VCaP (cell line): ENCODE measurements at regions not wholly inside any gene's neighbourhood (a gene's known extent, or its start where the extent isn't known, plus 50 kb on each side); places are given as distances from the start of the nearest gene placed in this dataset.
A peak's percentile ranks its signal among the peaks of the same experiment; 100 is the strongest.

ENCODE experiments used
- H3K27ac ChIP-seq: fragments of 450-650 bp; 2 replicates; pipeline ENCODE4 v1.5.1; 2017
- TF ChIP-seq, protein P1 (sequence below): fragments of 450-650 bp; conservative IDR thresholded peaks from 2 replicates; pipeline ENCODE4 v1.5.1; 2017; ENCODE audit warnings: mild to moderate bottlenecking, moderate library complexity

DNA sequence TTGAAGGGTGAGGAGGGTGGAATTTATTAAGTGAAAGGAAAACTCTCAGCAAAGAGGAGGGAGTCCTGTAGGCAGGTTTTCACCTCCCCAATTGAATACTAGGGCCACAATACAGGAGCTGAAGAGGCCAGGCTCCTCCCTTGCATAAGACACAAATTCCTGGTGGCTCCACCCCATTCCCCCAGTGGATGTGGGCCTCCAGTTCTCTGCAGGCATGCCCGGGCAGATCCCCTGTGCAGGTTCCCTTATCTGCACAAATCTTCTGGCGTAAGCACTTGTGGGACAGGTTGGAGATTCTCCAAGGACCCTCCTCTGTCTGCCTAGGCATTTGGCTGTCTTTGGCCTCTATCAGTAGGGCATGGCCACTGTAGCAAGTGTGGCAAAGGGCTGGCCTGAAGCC is 847.1 kb upstream of the MBL2 start:
- H3K27ac ChIP-seq: no peak overlapping the region
- TF ChIP-seq, protein P1, sequence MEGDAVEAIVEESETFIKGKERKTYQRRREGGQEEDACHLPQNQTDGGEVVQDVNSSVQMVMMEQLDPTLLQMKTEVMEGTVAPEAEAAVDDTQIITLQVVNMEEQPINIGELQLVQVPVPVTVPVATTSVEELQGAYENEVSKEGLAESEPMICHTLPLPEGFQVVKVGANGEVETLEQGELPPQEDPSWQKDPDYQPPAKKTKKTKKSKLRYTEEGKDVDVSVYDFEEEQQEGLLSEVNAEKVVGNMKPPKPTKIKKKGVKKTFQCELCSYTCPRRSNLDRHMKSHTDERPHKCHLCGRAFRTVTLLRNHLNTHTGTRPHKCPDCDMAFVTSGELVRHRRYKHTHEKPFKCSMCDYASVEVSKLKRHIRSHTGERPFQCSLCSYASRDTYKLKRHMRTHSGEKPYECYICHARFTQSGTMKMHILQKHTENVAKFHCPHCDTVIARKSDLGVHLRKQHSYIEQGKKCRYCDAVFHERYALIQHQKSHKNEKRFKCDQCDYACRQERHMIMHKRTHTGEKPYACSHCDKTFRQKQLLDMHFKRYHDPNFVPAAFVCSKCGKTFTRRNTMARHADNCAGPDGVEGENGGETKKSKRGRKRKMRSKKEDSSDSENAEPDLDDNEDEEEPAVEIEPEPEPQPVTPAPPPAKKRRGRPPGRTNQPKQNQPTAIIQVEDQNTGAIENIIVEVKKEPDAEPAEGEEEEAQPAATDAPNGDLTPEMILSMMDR: no peak

DNA sequence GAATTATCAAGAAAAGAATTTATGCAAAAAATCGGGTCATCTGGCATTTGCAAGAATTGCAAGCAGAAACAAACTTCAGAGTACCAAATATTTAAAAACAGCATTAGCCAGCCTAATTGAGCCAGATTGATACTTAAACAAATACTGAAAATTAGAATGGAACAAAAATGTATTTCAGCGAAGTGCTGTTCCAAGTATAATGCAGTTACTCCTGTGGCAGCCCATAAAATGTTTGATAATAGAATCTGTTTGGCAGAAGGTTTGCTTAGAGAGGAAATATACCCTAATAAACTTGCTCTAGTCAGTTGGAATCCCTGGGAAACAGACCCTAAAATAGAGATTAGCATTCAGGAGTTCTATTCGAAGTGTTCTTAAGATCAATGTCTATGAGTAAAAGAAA is 835.1 kb upstream of the MBL2 start:
- TF ChIP-seq, protein P1: no peak
- no peak overlapping the region for H3K27ac ChIP-seq

DNA sequence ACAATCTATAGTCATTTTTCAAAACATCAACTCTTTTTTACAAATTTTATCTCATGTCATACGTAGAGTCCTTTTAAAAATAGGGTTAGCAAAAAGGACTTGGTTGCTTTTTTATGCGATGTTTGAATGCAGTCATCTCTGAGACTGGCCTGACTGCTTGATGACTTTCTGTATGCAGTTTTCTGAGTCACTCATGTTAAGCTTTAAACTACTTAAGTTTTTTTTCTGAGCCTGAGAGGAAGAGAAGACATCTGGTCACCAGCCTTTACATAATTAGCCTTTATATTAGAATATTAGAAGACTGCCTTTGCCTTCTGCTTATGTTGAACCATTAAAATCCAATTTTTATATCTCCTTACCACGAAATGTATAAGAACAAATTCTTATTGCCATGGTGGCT is 834.4 kb upstream of the MBL2 start:
- TF ChIP-seq, protein P1: no peak
- no peak overlapping the region for H3K27ac ChIP-seq

DNA sequence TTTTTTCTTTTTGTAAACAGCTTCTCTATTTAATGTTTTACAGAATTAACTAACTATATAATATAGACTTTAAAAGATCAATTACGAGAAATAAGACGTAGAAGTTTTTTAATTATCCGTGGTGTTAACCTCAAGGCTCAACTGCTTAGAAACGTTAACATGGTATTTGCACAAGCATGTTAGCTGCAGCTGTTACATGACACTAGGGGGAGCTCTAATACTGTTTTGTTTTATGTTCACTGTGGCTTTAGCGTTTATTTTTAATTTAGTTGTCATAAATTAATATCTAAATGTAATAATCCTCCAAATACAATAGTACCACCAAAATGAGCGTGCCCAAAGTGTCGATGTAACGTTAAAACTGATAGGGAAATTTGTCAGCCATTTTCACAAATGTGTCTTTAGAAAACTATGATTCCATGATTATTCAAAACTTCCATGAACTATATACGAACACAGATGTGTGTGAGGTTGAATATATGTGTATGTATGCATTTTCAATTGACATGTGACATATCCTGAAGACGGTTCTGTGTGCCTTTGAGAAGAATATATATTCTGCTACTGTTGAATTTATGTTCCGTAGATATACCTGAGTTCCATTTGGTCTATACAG is 828.8 kb upstream of the MBL2 start:
- TF ChIP-seq, protein P1: peak; percentile 87
- H3K27ac ChIP-seq: no peak overlapping the region

DNA sequence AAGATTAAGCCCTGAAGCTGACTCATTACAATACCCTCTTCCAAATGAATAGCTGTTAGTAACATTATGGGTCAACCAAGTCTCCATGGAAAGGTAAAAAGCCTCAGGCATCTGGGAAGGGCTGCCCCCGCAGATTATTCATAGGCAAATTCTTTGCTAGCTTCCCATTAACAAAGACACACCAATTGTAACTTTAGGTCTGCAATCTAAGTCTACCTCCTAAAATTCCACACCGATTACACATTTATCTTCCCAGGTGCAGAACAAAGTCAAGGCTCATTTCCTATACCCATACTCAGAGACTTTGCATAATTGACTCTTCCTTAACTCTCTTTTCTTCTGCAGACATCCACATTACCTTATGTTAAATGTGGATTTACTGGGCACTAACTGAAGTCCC is 826.3 kb upstream of the MBL2 start:
- no peak overlapping the region for H3K27ac ChIP-seq
- TF ChIP-seq, protein P1: no peak

DNA sequence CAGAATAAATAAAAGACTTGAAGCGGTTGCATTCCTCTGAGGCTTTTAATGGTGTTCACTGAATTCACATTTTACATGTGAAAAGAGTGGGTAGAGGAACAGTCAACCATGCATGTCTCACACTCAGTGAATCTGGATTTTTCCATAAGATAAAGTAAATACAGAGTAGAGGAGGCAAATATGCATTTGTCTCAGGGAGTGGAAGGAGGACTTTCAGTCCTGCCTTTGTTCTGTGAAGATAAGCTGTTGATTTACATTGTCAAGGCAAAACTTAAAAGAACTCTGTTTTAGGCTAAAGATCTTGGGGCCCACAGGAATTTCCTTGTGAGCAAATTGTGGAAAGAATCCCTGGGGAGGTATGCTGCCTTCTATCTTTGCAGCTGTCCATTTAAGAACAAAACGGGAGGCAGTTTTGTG is 825.3 kb upstream of the MBL2 start:
- TF ChIP-seq, protein P1: no peak
- H3K27ac ChIP-seq: no peak overlapping the region

DNA sequence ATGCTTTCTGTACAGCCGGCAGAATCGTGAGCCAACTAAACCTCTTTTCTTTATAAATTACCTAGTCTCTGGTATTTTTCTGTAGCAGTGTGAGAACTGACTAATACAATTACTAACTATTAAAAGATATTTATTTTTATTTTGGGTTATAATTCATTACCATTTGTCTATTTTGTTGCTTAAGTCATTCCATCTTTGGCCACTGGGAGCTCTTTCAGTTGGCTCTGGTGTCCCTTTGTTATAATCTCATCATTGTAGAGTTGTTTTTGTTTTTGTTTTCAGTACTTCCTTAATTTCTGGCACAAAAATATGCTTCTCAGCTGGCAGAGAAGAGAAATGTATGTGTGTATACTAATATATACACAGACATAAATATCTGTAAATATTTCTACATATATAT is 807.9 kb upstream of the MBL2 start:
- TF ChIP-seq, protein P1: no peak
- H3K27ac ChIP-seq: no peak overlapping the region

DNA sequence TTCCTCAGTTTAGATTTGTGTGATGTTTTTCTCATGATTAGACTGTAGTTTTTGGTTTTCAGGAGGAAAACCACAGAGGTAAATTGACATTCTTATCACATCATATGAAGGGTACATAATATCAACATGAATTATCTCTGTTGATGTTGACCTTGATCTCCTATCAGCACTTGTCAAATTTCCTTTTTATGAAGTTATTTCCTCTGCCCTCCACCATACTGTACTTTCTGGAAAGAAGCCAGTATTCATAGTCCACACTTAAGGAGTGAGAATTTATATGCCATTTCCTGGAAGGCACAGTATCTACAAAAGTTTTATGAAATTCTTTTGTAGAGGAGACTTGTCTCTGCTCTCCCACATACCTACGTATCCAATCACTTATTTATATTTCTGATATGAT is 807.2 kb upstream of the MBL2 start:
- TF ChIP-seq, protein P1: no peak
- H3K27ac ChIP-seq: no peak overlapping the region
